ENCODE measurements at regions not wholly inside any gene's neighbourhood (a gene's known extent, or its start where the extent isn't known, plus 50 kb on each side); places are given as distances from the start of the nearest gene placed in this dataset.

DNA sequence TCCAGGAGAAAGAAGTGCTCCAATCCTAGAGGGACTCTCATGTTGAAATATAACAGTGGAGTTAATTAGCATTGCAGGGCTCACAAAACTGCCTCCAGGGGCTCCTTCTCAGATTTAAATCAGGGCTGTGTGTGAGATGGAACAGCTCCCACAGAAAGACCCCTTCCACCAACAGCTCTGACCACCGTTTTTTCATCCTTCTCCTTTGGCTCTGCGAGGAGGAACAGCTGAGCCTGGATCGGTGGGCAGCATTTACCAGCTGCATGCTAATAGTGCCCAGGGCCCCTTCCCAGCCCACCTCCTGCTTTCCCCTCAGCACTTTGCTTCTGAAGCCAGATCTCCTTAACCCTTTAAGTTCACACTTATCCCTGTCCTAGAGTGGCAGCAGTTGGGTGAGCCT lies 119.2 kb upstream of the UBE2E1 start:
- Histone ChIP-seq H3K36me3 (ENCODE audit: control insufficient read depth in 1 of 2, insufficient read depth in 2 of 2, low read length in 1 of 2) (no peaks in the 10 kb centered on the region), H3K4me3 (ENCODE audit: low read length in 2 of 2) (no peak overlapping the region), H3K9me3 (ENCODE audit: control insufficient read depth, low read length) (peaks cover 3% of the 10 kb centered on the region), H3K27ac (ENCODE audit: low read depth in 1 of 2, low read length in 2 of 2) (no peak overlapping the region), H3K4me1 (ENCODE audit: control insufficient read depth in 1 of 2, insufficient read depth in 2 of 2, low read length in 2 of 2) (peaks cover 0 to 6% of the 10 kb centered on the region in 2 donors), H3K27me3 (ENCODE audit: control insufficient read depth in 1 of 2, insufficient read depth in 2 of 2, low read length in 1 of 2) (no peaks in the 10 kb centered on the region)
- WGBS, 2 donors: 77 to 94% methylated on average over 3 of the region's 3 CpGs
- no peak for DNase-seq
- no peak for ATAC-seq (ENCODE audit: low FRiP score)
- intact Hi-C loops (cut with DNase I): no loop called here

DNA sequence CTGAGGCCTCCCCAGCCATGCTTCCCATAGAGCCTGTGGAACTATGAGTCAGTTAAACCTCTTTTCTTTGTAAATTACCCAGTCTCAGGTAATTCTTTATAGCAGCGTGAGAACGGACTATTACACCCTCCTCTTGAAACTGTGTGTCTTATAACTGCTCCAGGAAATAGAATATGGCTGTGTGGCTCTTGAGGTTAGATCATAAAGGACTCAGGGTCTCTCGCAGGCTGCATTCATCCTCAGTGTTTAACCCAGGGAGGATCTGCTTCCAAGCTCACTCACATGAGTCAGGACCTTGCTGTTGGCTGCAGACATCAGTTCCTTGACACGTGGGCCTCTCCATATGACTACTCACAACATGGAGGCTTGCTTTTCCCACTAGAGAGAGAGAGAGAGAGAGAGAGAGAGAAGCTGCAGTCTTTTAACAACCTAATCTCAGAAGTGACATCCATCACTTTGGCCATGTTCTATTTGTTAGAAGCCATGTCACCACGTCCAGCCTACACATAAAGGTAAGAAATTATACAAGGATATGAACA lies 114.3 kb upstream of the UBE2E1 start:
- DNase-seq (no peak), ATAC-seq (ENCODE audit: low FRiP score) (no peak)
- no peaks in the 10 kb centered on the region for H3K27me3 ChIP-seq (ENCODE audit: control insufficient read depth in 1 of 2, insufficient read depth in 2 of 2, low read length in 1 of 2)
- H3K4me3 ChIP-seq (ENCODE audit: low read length in 2 of 2): no peak overlapping the region
- peaks cover 0 to 3% of the 10 kb centered on the region in 2 donors for H3K4me1 ChIP-seq (ENCODE audit: control insufficient read depth in 1 of 2, insufficient read depth in 2 of 2, low read length in 2 of 2)
- intact Hi-C loops (cut with DNase I): no loop called here
- no peak overlapping the region for H3K27ac ChIP-seq (ENCODE audit: low read depth in 1 of 2, low read length in 2 of 2)
- peaks cover 3% of the 10 kb centered on the region for H3K9me3 ChIP-seq (ENCODE audit: control insufficient read depth, low read length)
- no peaks in the 10 kb centered on the region for H3K36me3 ChIP-seq (ENCODE audit: control insufficient read depth in 1 of 2, insufficient read depth in 2 of 2, low read length in 1 of 2)
- 85 to 88% methylated on average over 5 of the region's 5 CpGs for WGBS, 2 donors

DNA sequence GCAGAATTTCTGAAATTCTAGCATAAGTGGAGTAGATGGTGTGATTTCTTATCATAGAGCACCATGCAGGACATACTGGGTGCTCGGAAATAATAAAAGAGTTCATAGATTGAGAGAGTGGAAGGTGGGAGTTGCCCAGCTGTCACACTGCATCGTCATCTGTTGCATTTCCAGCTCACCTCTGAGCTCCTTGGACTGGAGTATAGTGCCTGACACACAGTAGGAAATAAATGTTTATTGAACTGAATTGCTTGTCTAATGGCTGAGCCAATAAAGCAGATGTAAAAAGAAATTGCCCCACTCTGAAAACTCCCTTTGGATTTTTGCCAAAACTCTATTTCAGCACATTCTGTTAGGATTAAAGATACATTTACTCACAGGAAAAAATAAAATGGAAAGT lies 108.9 kb upstream of the UBE2E1 start:
- Histone ChIP-seq H3K4me1 (ENCODE audit: control insufficient read depth in 1 of 2, insufficient read depth in 2 of 2, low read length in 2 of 2) (no peaks in the 10 kb centered on the region), H3K27me3 (ENCODE audit: control insufficient read depth in 1 of 2, insufficient read depth in 2 of 2, low read length in 1 of 2) (no peaks in the 10 kb centered on the region), H3K36me3 (ENCODE audit: control insufficient read depth in 1 of 2, insufficient read depth in 2 of 2, low read length in 1 of 2) (no peaks in the 10 kb centered on the region), H3K4me3 (ENCODE audit: low read length in 2 of 2) (no peak overlapping the region), H3K27ac (ENCODE audit: low read depth in 1 of 2, low read length in 2 of 2) (no peak overlapping the region), H3K9me3 (ENCODE audit: control insufficient read depth, low read length) (no peaks in the 10 kb centered on the region)
- WGBS, 2 donors: 81 to 82% methylated on average over 2 of the region's 2 CpGs
- ATAC-seq (ENCODE audit: low FRiP score): no peak
- intact Hi-C loops (cut with DNase I): no loop called here
- no peak for DNase-seq

DNA sequence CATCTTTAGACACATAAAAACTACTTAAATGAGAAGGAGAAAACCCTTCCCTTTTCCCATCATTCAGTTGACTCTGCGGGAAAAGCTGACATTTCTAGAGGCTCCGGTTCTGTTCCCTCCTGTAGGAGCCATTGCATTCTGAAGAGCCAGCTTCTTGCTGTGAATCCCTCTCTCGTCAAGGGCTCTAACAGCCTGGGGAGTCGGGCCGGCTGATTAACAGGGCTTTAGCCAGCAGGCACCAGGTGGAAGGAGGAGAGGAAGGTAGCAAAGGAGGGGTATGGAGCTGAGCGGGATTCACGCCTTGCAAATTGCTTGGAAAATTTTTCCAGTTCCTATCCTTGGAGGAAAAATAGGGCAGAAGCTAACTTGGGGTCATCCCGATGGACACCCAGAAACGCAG lies 108.3 kb upstream of the UBE2E1 start:
- DNase-seq: no peak
- no peaks in the 10 kb centered on the region for H3K9me3 ChIP-seq (ENCODE audit: control insufficient read depth, low read length)
- no peaks in the 10 kb centered on the region for H3K36me3 ChIP-seq (ENCODE audit: control insufficient read depth in 1 of 2, insufficient read depth in 2 of 2, low read length in 1 of 2)
- no peak overlapping the region for H3K27ac ChIP-seq (ENCODE audit: low read depth in 1 of 2, low read length in 2 of 2)
- H3K27me3 ChIP-seq (ENCODE audit: control insufficient read depth in 1 of 2, insufficient read depth in 2 of 2, low read length in 1 of 2): no peaks in the 10 kb centered on the region
- intact Hi-C loops (cut with DNase I): no loop called here
- ATAC-seq (ENCODE audit: low FRiP score): no peak
- 70 to 77% methylated on average over 9 of the region's 9 CpGs for WGBS, 2 donors
- H3K4me3 ChIP-seq (ENCODE audit: low read length in 2 of 2): no peak overlapping the region
- no peaks in the 10 kb centered on the region for H3K4me1 ChIP-seq (ENCODE audit: control insufficient read depth in 1 of 2, insufficient read depth in 2 of 2, low read length in 2 of 2)

DNA sequence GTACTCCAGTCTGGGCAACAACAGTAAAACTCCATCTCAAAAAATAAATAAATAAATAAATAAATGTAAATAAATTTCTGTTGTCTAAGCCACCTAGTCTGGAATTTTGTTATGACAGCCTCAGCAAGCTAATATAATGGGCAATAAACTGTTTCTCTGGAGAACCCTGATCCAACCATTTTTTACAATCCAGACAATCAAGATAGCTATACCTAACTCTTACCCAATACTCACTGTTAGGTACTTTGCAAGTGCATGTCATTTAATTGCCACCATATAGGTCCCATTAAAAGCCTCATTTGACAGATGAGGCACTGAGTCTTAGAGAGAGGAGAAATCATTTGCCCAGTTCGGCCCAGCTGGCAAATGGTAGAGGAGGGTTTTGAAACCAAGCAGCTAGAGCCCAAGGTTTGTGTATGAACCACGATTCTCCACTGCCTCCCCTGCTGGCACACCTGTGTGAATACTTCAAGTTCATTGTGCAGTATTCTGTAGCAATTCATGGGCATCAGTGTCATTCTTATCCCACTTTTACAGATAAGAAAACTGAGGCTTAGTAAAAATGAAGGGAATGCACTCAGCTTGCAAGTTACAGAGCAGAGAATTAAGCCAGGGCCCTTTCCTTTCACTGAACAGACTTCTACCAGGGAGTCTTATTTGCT lies 107.0 kb upstream of the UBE2E1 start:
- Histone ChIP-seq H3K36me3 (ENCODE audit: control insufficient read depth in 1 of 2, insufficient read depth in 2 of 2, low read length in 1 of 2) (no peaks in the 10 kb centered on the region), H3K9me3 (ENCODE audit: control insufficient read depth, low read length) (no peaks in the 10 kb centered on the region), H3K27ac (ENCODE audit: low read depth in 1 of 2, low read length in 2 of 2) (no peak overlapping the region), H3K27me3 (ENCODE audit: control insufficient read depth in 1 of 2, insufficient read depth in 2 of 2, low read length in 1 of 2) (no peaks in the 10 kb centered on the region), H3K4me3 (ENCODE audit: low read length in 2 of 2) (no peak overlapping the region), H3K4me1 (ENCODE audit: control insufficient read depth in 1 of 2, insufficient read depth in 2 of 2, low read length in 2 of 2) (no peaks in the 10 kb centered on the region)
- no peak for DNase-seq
- WGBS, 2 donors: 72 to 82% methylated on average over 2 of the region's 2 CpGs
- ATAC-seq (ENCODE audit: low FRiP score): no peak
- intact Hi-C loops (cut with DNase I): no loop called here

DNA sequence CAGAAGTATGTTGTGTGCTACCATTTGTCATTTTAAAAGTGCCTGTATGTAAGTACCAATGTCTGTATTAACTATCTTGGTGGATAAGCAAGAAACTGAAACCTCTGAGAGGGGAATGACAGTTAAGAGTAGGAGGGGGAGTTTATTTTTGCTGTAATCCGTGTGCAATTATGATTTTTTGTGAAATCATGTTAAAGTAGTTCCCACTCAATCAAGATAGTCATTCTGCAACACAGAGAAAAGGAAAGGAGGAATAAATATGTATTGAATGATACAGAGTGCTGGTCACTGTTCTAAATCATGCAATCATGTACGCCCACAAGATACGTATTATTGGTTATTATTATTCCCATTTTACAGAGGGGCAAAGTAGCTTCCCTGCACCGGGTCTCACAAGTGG lies 105.1 kb upstream of the UBE2E1 start:
- DNase-seq (no peak), ATAC-seq (ENCODE audit: low FRiP score) (no peak)
- intact Hi-C loops (cut with DNase I): no loop called here
- Histone ChIP-seq H3K36me3 (ENCODE audit: control insufficient read depth in 1 of 2, insufficient read depth in 2 of 2, low read length in 1 of 2) (no peaks in the 10 kb centered on the region), H3K27me3 (ENCODE audit: control insufficient read depth in 1 of 2, insufficient read depth in 2 of 2, low read length in 1 of 2) (no peaks in the 10 kb centered on the region), H3K4me1 (ENCODE audit: control insufficient read depth in 1 of 2, insufficient read depth in 2 of 2, low read length in 2 of 2) (no peaks in the 10 kb centered on the region), H3K9me3 (ENCODE audit: control insufficient read depth, low read length) (no peaks in the 10 kb centered on the region), H3K4me3 (ENCODE audit: low read length in 2 of 2) (no peak overlapping the region), H3K27ac (ENCODE audit: low read depth in 1 of 2, low read length in 2 of 2) (no peak overlapping the region)
- whole genome bisulfite sequencing, 2 donors: 61 to 81% methylated on average over 4 of the region's 4 CpGs

DNA sequence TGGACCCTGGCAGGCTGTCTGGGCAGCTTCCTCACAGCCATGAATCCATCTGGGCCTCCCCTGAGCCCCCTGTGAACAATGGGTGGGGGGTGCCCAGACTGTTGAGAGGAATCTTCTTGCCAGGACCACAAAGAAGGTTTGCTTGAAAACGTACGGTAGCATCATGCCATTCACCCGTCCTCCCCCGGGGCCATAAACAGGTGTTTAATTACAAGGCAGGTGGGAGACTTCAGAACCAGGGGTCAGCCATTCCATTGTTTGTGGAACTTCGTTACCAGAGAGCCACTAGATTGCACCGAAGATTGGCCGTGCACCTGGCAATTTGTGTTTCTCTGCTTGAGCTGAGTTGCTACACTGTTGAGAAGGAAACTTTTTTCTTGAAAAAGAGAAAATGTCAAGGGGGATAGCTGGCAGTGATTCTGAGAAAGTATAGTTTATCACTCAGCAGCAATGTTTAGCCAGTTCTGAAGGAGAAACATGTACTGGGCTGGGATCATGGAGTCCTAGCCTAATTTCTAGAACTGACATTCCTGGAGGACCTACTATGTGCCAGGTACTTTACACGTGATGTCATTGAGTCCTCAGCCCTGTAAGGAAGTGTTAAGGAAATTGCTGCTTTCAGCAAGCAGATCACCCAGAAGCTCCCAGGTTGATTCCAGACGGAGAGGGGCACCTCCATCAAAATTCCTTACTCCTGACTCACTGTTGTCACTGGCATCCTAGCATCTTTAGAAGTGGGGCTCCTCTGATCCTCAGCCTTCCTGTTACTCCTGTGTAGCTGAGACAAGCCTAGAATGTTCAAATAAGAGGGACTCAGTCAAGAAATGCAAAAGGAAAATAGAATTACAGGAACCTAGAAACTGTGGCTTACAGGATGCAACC lies 103.8 kb upstream of the UBE2E1 start:
- ATAC-seq (ENCODE audit: low FRiP score) (no peak), DNase-seq (no peak)
- no peaks in the 10 kb centered on the region for H3K9me3 ChIP-seq (ENCODE audit: control insufficient read depth, low read length)
- H3K27me3 ChIP-seq (ENCODE audit: control insufficient read depth in 1 of 2, insufficient read depth in 2 of 2, low read length in 1 of 2): no peaks in the 10 kb centered on the region
- no peaks in the 10 kb centered on the region for H3K36me3 ChIP-seq (ENCODE audit: control insufficient read depth in 1 of 2, insufficient read depth in 2 of 2, low read length in 1 of 2)
- no peak overlapping the region for H3K27ac ChIP-seq (ENCODE audit: low read depth in 1 of 2, low read length in 2 of 2)
- intact Hi-C loops (cut with DNase I): no loop called here
- H3K4me3 ChIP-seq (ENCODE audit: low read length in 2 of 2): no peak overlapping the region
- H3K4me1 ChIP-seq (ENCODE audit: control insufficient read depth in 1 of 2, insufficient read depth in 2 of 2, low read length in 2 of 2): no peaks in the 10 kb centered on the region
- WGBS, 2 donors: 54 to 56% methylated on average over 9 of the region's 9 CpGs

DNA sequence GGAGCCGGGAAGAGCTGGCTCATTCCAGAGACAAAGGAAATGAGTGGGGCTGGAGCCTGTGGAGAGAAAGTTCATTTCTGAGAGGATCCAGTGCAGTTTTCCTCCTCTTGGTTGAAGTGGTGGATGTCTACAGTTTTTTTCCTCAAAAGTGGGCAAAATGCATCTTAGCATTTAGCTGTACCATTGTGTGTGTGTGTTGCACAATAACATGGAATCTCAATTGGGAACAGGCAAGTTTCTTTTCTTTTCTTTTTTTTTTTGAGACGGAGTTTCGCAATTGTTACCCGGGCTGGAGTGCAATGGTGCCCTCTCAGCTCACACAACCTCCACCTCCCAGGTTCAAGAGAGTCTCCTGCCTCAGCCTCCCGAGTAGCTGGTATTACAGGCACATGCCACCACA lies 101.5 kb upstream of the UBE2E1 start:
- WGBS, 2 donors: 85 to 87% methylated on average over 5 of the region's 5 CpGs
- Histone ChIP-seq H3K4me3 (ENCODE audit: low read length in 2 of 2) (no peak overlapping the region), H3K9me3 (ENCODE audit: control insufficient read depth, low read length) (no peaks in the 10 kb centered on the region), H3K27me3 (ENCODE audit: control insufficient read depth in 1 of 2, insufficient read depth in 2 of 2, low read length in 1 of 2) (no peaks in the 10 kb centered on the region), H3K27ac (ENCODE audit: low read depth in 1 of 2, low read length in 2 of 2) (no peak overlapping the region), H3K4me1 (ENCODE audit: control insufficient read depth in 1 of 2, insufficient read depth in 2 of 2, low read length in 2 of 2) (no peaks in the 10 kb centered on the region), H3K36me3 (ENCODE audit: control insufficient read depth in 1 of 2, insufficient read depth in 2 of 2, low read length in 1 of 2) (no peaks in the 10 kb centered on the region)
- DNase-seq (no peak), ATAC-seq (ENCODE audit: low FRiP score) (no peak)
- intact Hi-C loops (cut with DNase I): no loop called here

DNA sequence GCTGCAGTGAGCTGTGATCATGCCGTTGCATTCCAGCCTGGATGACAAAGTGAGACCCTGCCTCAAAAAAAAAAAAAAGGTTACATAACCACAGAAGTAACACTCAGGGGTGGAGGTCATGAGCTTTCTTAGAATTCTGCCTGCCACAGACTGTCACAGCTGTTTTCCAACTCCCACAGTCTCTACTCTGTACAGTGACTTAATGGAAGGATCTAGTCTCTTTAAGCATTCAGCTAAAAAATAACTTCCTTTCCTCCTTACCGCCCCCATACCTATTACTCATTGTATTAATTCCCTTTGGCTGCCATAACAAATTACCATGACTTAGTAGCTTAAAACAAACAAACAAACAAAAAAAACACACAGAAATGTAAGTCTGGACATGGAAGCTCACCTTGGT lies 99.6 kb upstream of the UBE2E1 start:
- Histone ChIP-seq H3K4me3 (ENCODE audit: low read length in 2 of 2) (no peak overlapping the region), H3K9me3 (ENCODE audit: control insufficient read depth, low read length) (no peaks in the 10 kb centered on the region), H3K4me1 (ENCODE audit: control insufficient read depth in 1 of 2, insufficient read depth in 2 of 2, low read length in 2 of 2) (no peaks in the 10 kb centered on the region), H3K27me3 (ENCODE audit: control insufficient read depth in 1 of 2, insufficient read depth in 2 of 2, low read length in 1 of 2) (no peaks in the 10 kb centered on the region), H3K36me3 (ENCODE audit: control insufficient read depth in 1 of 2, insufficient read depth in 2 of 2, low read length in 1 of 2) (no peaks in the 10 kb centered on the region), H3K27ac (ENCODE audit: low read depth in 1 of 2, low read length in 2 of 2) (no peak overlapping the region)
- intact Hi-C loops (cut with DNase I): no loop called here
- DNase-seq (no peak), ATAC-seq (ENCODE audit: low FRiP score) (no peak)
- WGBS, 2 donors: 33 to 35% methylated on average over 2 of the region's 2 CpGs

Data from aorta (tissue), 5 donors.